Osteocyte (in vitro differentiated cells): ENCODE measurements at regions not wholly inside any gene's neighbourhood (a gene's known extent, or its start where the extent isn't known, plus 50 kb on each side); places are given as distances from the start of the nearest gene placed in this dataset.
"Not testable (repeated sequence)": the region's sequence is repeated elsewhere in the genome, so short reads cannot be mapped to it uniquely, and the experiment has no call there.

ENCODE experiments used
- DNase-seq: peaks from one replicate; pipeline ENCODE4 v3.0.0; 2021; ENCODE audit warnings: mixed read lengths; ENCODE audit not compliant: unreplicated experiment; ENCODE audit errors: extremely low spot score
- H3K27ac Mint-ChIP-seq: one replicate; pipeline ENCODE4 v1.8.0; 2021; ENCODE audit warnings: mild to moderate bottlenecking, mixed read lengths; ENCODE audit not compliant: unreplicated experiment
- H3K27me3 Mint-ChIP-seq: one replicate; pipeline ENCODE4 v1.8.0; 2021; ENCODE audit warnings: mixed read lengths; ENCODE audit not compliant: unreplicated experiment
- H3K36me3 Mint-ChIP-seq: one replicate; pipeline ENCODE4 v1.8.0; 2021; ENCODE audit warnings: mixed read lengths; ENCODE audit not compliant: unreplicated experiment
- H3K4me1 Mint-ChIP-seq: one replicate; pipeline ENCODE4 v1.8.0; 2021; ENCODE audit warnings: mixed read lengths; ENCODE audit not compliant: unreplicated experiment
- H3K4me3 Mint-ChIP-seq: one replicate; pipeline ENCODE4 v1.8.0; 2021; ENCODE audit warnings: mild to moderate bottlenecking, moderate library complexity, mixed read lengths; ENCODE audit not compliant: unreplicated experiment
- H3K9me3 Mint-ChIP-seq: one replicate; pipeline ENCODE4 v1.8.0; 2021; ENCODE audit warnings: mixed read lengths; ENCODE audit not compliant: unreplicated experiment
- TF ChIP-seq, protein P1 (sequence below): fragments of 200-600 bp; sonication (generic); IDR thresholded peaks from 2 replicates; pipeline ENCODE4 v1.5.0; 2021; ENCODE audit warnings: antibody characterized with exemption, mild to moderate bottlenecking, moderate library complexity

DNA sequence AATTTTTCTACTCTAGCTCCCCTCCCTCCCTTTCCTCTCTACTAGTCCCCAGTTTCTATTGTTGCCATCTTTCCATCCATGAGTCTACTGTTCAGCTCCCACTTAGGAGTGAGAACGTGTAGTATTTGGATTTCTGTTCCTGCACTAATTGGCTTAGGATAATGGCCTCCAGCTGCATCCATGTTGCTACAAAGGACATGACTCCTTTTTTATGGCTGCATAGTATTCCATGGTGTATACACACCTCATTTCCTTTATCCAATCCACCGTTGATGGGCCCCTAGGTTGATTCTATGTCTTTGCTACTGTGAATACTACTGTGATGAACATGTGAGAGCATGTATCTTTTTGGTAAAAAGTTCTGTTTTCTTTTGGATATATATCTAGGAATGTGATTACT is 138.9 kb upstream of the MSX2 start:
- Mint-ChIP-seq H3K4me1 (peaks cover 7% of the 10 kb centered on the region), H3K27ac (no peak overlapping the region), H3K36me3 (peaks cover 3% of the 10 kb centered on the region), H3K27me3 (peaks cover 5% of the 10 kb centered on the region), H3K9me3 (peaks cover 13% of the 10 kb centered on the region), H3K4me3 (no peak overlapping the region)
- TF ChIP-seq, protein P1, sequence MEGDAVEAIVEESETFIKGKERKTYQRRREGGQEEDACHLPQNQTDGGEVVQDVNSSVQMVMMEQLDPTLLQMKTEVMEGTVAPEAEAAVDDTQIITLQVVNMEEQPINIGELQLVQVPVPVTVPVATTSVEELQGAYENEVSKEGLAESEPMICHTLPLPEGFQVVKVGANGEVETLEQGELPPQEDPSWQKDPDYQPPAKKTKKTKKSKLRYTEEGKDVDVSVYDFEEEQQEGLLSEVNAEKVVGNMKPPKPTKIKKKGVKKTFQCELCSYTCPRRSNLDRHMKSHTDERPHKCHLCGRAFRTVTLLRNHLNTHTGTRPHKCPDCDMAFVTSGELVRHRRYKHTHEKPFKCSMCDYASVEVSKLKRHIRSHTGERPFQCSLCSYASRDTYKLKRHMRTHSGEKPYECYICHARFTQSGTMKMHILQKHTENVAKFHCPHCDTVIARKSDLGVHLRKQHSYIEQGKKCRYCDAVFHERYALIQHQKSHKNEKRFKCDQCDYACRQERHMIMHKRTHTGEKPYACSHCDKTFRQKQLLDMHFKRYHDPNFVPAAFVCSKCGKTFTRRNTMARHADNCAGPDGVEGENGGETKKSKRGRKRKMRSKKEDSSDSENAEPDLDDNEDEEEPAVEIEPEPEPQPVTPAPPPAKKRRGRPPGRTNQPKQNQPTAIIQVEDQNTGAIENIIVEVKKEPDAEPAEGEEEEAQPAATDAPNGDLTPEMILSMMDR = no peak
- DNase-seq = no peak

DNA sequence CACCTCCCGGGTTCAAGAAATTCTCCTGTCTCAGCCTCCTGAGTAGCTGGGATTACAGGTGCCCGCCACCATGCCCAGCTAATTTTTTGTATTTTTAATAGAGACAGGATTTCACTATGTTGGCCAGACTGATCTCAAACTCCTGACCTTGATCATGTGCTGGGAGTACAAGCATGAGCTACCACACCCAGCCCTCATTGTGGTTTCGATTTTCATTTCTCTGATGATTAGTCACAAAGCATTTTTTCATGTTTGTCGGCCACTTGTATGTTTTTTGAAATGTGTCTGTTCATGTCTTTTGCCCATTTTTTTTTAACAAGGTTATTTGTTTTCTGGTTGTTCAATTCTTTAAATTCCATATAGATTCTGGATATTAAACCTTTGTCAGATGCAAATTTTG is 138.2 kb upstream of the MSX2 start:
- H3K27me3 Mint-ChIP-seq, DNase-seq, H3K4me3 Mint-ChIP-seq, H3K36me3 Mint-ChIP-seq, H3K27ac Mint-ChIP-seq, H3K4me1 Mint-ChIP-seq: not testable (repeated sequence)
- peaks cover 13% of the 10 kb centered on the region for H3K9me3 Mint-ChIP-seq

DNA sequence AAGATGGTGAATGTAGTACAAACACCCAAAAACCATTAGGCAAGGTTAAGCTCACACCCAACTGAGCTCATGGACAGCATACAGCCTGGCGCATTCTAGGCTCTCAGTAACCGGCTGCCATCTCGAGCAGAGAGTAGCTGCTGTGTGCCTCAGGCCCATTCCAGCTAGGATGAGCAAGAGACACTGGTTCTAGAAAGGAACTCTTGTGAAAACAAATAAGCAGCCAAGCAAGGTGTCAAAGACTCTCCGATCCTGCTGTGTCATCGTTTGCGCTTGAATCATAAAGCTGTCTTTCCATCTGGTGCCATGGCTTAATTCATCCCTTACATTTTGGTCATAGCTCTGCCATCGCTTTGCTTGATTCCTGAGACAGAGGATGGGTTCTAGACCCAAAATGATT is 135.4 kb upstream of the MSX2 start:
- H3K36me3 Mint-ChIP-seq = peaks cover 3% of the 10 kb centered on the region
- H3K4me1 Mint-ChIP-seq = peaks cover 7% of the 10 kb centered on the region
- peaks cover 14% of the 10 kb centered on the region for H3K9me3 Mint-ChIP-seq
- TF ChIP-seq, protein P1 = no peak
- H3K27ac Mint-ChIP-seq = no peak overlapping the region
- H3K27me3 Mint-ChIP-seq = peaks cover 3% of the 10 kb centered on the region
- H3K4me3 Mint-ChIP-seq = no peak overlapping the region
- DNase-seq = no peak

DNA sequence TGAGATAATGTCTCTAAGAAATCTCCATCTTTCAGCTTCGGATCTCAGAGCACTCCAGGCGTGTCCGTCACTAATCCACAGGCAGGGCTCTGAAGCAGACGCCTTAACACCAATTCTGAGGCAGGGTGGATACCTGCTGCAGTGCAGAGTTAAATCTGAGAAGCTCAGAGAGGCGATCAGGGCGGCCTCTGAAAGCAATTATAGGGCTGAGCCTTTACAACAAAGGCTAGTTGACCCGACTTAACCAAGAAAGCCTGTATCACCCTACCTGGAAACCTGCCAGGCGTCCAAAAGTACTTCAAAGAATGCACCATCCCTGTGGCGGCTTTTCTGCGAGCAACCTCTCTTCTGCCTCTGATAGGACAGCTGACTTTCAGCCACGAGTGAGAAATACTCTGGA is 134.8 kb upstream of the MSX2 start:
- peaks cover 16% of the 10 kb centered on the region for H3K9me3 Mint-ChIP-seq
- peaks cover 3% of the 10 kb centered on the region for H3K36me3 Mint-ChIP-seq
- TF ChIP-seq, protein P1 = no peak
- no peak overlapping the region for H3K27ac Mint-ChIP-seq
- H3K27me3 Mint-ChIP-seq = no peaks in the 10 kb centered on the region
- peaks cover 13% of the 10 kb centered on the region for H3K4me1 Mint-ChIP-seq
- no peak overlapping the region for H3K4me3 Mint-ChIP-seq
- DNase-seq = no peak

DNA sequence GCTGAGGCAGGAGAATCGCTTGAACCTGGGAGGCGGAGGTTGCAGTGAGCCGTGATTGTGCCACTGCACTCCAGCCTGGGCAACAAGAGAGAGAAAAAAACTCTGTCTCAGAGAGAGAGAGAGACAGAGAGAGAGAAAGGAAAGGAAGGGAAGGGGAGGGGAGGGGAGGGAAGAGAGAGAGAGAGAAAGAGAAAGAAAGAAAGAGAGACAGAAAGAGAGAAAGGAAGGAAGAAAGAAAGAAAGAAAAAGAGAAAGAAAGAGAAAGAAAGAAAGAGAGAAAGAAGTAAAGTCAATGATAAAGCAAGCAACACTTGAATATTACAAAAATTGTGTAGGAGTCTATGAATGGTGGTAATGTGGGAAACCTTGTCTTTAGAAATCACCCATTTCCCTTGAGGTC is 133.6 kb upstream of the MSX2 start:
- TF ChIP-seq, protein P1 = no peak
- H3K9me3 Mint-ChIP-seq = peaks cover 11% of the 10 kb centered on the region
- no peaks in the 10 kb centered on the region for H3K27me3 Mint-ChIP-seq

DNA sequence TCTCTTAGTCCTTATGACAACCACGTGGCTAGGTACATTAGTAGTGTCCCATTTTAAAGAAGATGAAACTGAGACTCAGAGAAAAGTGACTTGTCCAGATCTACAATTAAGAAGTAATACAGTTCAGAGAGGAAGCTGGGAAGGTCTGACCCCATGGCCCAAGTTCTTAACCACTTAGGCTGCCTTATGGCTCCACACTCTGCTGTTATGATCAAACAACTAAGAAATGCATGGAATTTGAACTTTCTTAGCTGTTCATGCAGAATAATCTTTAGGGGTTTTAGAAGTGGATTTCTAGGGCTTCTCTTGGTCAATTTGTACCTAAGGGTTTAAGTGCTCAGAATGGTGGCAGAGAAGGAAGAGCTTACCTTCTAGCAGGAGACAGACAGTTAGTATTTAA is 128.0 kb upstream of the MSX2 start:
- H3K9me3 Mint-ChIP-seq = peaks cover 3% of the 10 kb centered on the region
- H3K36me3 Mint-ChIP-seq = no peaks in the 10 kb centered on the region
- peaks cover 4% of the 10 kb centered on the region for H3K27me3 Mint-ChIP-seq
- H3K27ac Mint-ChIP-seq = no peak overlapping the region
- TF ChIP-seq, protein P1 = no peak
- DNase-seq = no peak
- H3K4me3 Mint-ChIP-seq = no peak overlapping the region
- peaks cover 27% of the 10 kb centered on the region for H3K4me1 Mint-ChIP-seq

More for the DNA sequence above, 133.6 kb upstream of the MSX2 start:
- Mint-ChIP-seq H3K4me3 (no peak overlapping the region), H3K4me1 (peaks cover 18% of the 10 kb centered on the region), H3K27ac (no peak overlapping the region), H3K36me3 (peaks cover 3% of the 10 kb centered on the region)
- no peak for DNase-seq
